ENCODE measurements at regions not wholly inside any gene's neighbourhood (a gene's known extent, or its start where the extent isn't known, plus 50 kb on each side); places are given as distances from the start of the nearest gene placed in this dataset.

GRCh38 chr5:56345352-56345751, 112.2 kb upstream of the ANKRD55 start:
- DNase-seq (ENCODE audit: low read depth, low spot score), result no peak
- Histone ChIP-seq H3K36me3 (ENCODE audit: insufficient read depth, insufficient read length, low read length) (no peaks in the 10 kb centered on the region), H3K9ac (ENCODE audit: insufficient read length, low read depth) (no peak overlapping the region), H3K4me1 (ENCODE audit: insufficient read depth, insufficient read length) (no peaks in the 10 kb centered on the region), H3K4me3 (ENCODE audit: insufficient read length, low read depth) (no peak overlapping the region), H3K27me3 (ENCODE audit: insufficient read depth, insufficient read length) (no peaks in the 10 kb centered on the region), H3K9me3 (ENCODE audit: insufficient read depth, low read length) (peaks cover 3% of the 10 kb centered on the region; the same call in 1 of the 2 replicates)
- TF ChIP-seq YY1 (IDR thresholded peaks at IDR 0.05; ENCODE audit: insufficient read depth, insufficient read length), result no peak
- TF ChIP-seq SUZ12 (IDR thresholded peaks at IDR 0.05; ENCODE audit: extremely low read depth, insufficient read depth, insufficient read length), result no peak
- TF ChIP-seq ZNF274 (IDR thresholded peaks at IDR 0.05; ENCODE audit: low read depth, low read length), result no peak

- no peak overlapping the region for H3K9ac ChIP-seq (ENCODE audit: insufficient read length, low read depth)
- H3K4me3 ChIP-seq (ENCODE audit: insufficient read length, low read depth), result no peak overlapping the region
- TF ChIP-seq ZNF274 (IDR thresholded peaks at IDR 0.05; ENCODE audit: low read depth, low read length), result no peak
- TF ChIP-seq YY1 (IDR thresholded peaks at IDR 0.05; ENCODE audit: insufficient read depth, insufficient read length), result no peak
- no peaks in the 10 kb centered on the region for H3K4me1 ChIP-seq (ENCODE audit: insufficient read depth, insufficient read length)
- no peaks in the 10 kb centered on the region for H3K36me3 ChIP-seq (ENCODE audit: insufficient read depth, insufficient read length, low read length)
- no peaks in the 10 kb centered on the region for H3K27me3 ChIP-seq (ENCODE audit: insufficient read depth, insufficient read length)
- DNase-seq (ENCODE audit: low read depth, low spot score), result no peak
- H3K9me3 ChIP-seq (ENCODE audit: insufficient read depth, low read length), result peaks cover 3% of the 10 kb centered on the region; the same call in 1 of the 2 replicates
Measured at GRCh38 chr5:56344594-56344993, 111.5 kb upstream of the ANKRD55 start.

GRCh38 chr5:56343988-56344387, 110.9 kb upstream of the ANKRD55 start:
- H3K4me1 ChIP-seq (ENCODE audit: insufficient read depth, insufficient read length), result no peaks in the 10 kb centered on the region
- no peak for DNase-seq (ENCODE audit: low read depth, low spot score)
- no peaks in the 10 kb centered on the region for H3K27me3 ChIP-seq (ENCODE audit: insufficient read depth, insufficient read length)
- H3K4me3 ChIP-seq (ENCODE audit: insufficient read length, low read depth), result no peak overlapping the region
- TF ChIP-seq ZNF274 (IDR thresholded peaks at IDR 0.05; ENCODE audit: low read depth, low read length), result no peak
- TF ChIP-seq YY1 (IDR thresholded peaks at IDR 0.05; ENCODE audit: insufficient read depth, insufficient read length), result no peak
- no peak for TF ChIP-seq SUZ12 (IDR thresholded peaks at IDR 0.05; ENCODE audit: extremely low read depth, insufficient read depth, insufficient read length)
- no peak overlapping the region for H3K9ac ChIP-seq (ENCODE audit: insufficient read length, low read depth)
- H3K9me3 ChIP-seq (ENCODE audit: insufficient read depth, low read length), result peaks cover 3% of the 10 kb centered on the region; the same call in 1 of the 2 replicates
- no peaks in the 10 kb centered on the region for H3K36me3 ChIP-seq (ENCODE audit: insufficient read depth, insufficient read length, low read length)

GRCh38 chr5:56342616-56343015, 109.5 kb upstream of the ANKRD55 start:
- Histone ChIP-seq H3K4me1 (ENCODE audit: insufficient read depth, insufficient read length) (no peaks in the 10 kb centered on the region), H3K9ac (ENCODE audit: insufficient read length, low read depth) (no peak overlapping the region), H3K9me3 (ENCODE audit: insufficient read depth, low read length) (peaks cover 3% of the 10 kb centered on the region; the same call in 1 of the 2 replicates), H3K27me3 (ENCODE audit: insufficient read depth, insufficient read length) (no peaks in the 10 kb centered on the region), H3K36me3 (ENCODE audit: insufficient read depth, insufficient read length, low read length) (no peaks in the 10 kb centered on the region), H3K4me3 (ENCODE audit: insufficient read length, low read depth) (no peak overlapping the region)
- DNase-seq (ENCODE audit: low read depth, low spot score), result no peak
- TF ChIP-seq SUZ12 (IDR thresholded peaks at IDR 0.05; ENCODE audit: extremely low read depth, insufficient read depth, insufficient read length), result no peak
- TF ChIP-seq ZNF274 (IDR thresholded peaks at IDR 0.05; ENCODE audit: low read depth, low read length), result no peak
- no peak for TF ChIP-seq YY1 (IDR thresholded peaks at IDR 0.05; ENCODE audit: insufficient read depth, insufficient read length)

- TF ChIP-seq ZNF274 (IDR thresholded peaks at IDR 0.05; ENCODE audit: low read depth, low read length) (no peak), YY1 (IDR thresholded peaks at IDR 0.05; ENCODE audit: insufficient read depth, insufficient read length) (no peak), SUZ12 (IDR thresholded peaks at IDR 0.05; ENCODE audit: extremely low read depth, insufficient read depth, insufficient read length) (no peak)
- DNase-seq (ENCODE audit: low read depth, low spot score), result no peak
- Histone ChIP-seq H3K27me3 (ENCODE audit: insufficient read depth, insufficient read length) (no peaks in the 10 kb centered on the region), H3K4me3 (ENCODE audit: insufficient read length, low read depth) (no peak overlapping the region), H3K9ac (ENCODE audit: insufficient read length, low read depth) (no peak overlapping the region), H3K9me3 (ENCODE audit: insufficient read depth, low read length) (peaks cover 5% of the 10 kb centered on the region), H3K4me1 (ENCODE audit: insufficient read depth, insufficient read length) (no peaks in the 10 kb centered on the region), H3K36me3 (ENCODE audit: insufficient read depth, insufficient read length, low read length) (no peaks in the 10 kb centered on the region)
Measured at GRCh38 chr5:56340196-56340980, 107.3 kb upstream of the ANKRD55 start.

- Histone ChIP-seq H3K27me3 (ENCODE audit: insufficient read depth, insufficient read length) (no peaks in the 10 kb centered on the region), H3K4me1 (ENCODE audit: insufficient read depth, insufficient read length) (no peaks in the 10 kb centered on the region), H3K9ac (ENCODE audit: insufficient read length, low read depth) (no peak overlapping the region), H3K9me3 (ENCODE audit: insufficient read depth, low read length) (peaks cover 11% of the 10 kb centered on the region), H3K4me3 (ENCODE audit: insufficient read length, low read depth) (no peak overlapping the region), H3K36me3 (ENCODE audit: insufficient read depth, insufficient read length, low read length) (no peaks in the 10 kb centered on the region)
- DNase-seq (ENCODE audit: low read depth, low spot score), result no peak
- TF ChIP-seq YY1 (IDR thresholded peaks at IDR 0.05; ENCODE audit: insufficient read depth, insufficient read length) (no peak), ZNF274 (IDR thresholded peaks at IDR 0.05; ENCODE audit: low read depth, low read length) (no peak), SUZ12 (IDR thresholded peaks at IDR 0.05; ENCODE audit: extremely low read depth, insufficient read depth, insufficient read length) (no peak)
Measured at GRCh38 chr5:56339732-56340131, 106.6 kb upstream of the ANKRD55 start.

- TF ChIP-seq ZNF274 (IDR thresholded peaks at IDR 0.05; ENCODE audit: low read depth, low read length) (no peak), SUZ12 (IDR thresholded peaks at IDR 0.05; ENCODE audit: extremely low read depth, insufficient read depth, insufficient read length) (no peak), YY1 (IDR thresholded peaks at IDR 0.05; ENCODE audit: insufficient read depth, insufficient read length) (no peak)
- no peak for DNase-seq (ENCODE audit: low read depth, low spot score)
- Histone ChIP-seq H3K4me1 (ENCODE audit: insufficient read depth, insufficient read length) (no peaks in the 10 kb centered on the region), H3K36me3 (ENCODE audit: insufficient read depth, insufficient read length, low read length) (no peaks in the 10 kb centered on the region), H3K27me3 (ENCODE audit: insufficient read depth, insufficient read length) (no peaks in the 10 kb centered on the region), H3K4me3 (ENCODE audit: insufficient read length, low read depth) (no peak overlapping the region), H3K9me3 (ENCODE audit: insufficient read depth, low read length) (peaks cover 22% of the 10 kb centered on the region), H3K9ac (ENCODE audit: insufficient read length, low read depth) (no peak overlapping the region)
Measured at GRCh38 chr5:56337715-56338319, 104.7 kb upstream of the ANKRD55 start.

Data from NT2/D1 (cell line).